ENCODE measurements at regions not wholly inside any gene's neighbourhood (a gene's known extent, or its start where the extent isn't known, plus 50 kb on each side); places are given as distances from the start of the nearest gene placed in this dataset.
"Not testable (repeated sequence)": the region's sequence is repeated elsewhere in the genome, so short reads cannot be mapped to it uniquely, and the experiment has no call there.

DNA sequence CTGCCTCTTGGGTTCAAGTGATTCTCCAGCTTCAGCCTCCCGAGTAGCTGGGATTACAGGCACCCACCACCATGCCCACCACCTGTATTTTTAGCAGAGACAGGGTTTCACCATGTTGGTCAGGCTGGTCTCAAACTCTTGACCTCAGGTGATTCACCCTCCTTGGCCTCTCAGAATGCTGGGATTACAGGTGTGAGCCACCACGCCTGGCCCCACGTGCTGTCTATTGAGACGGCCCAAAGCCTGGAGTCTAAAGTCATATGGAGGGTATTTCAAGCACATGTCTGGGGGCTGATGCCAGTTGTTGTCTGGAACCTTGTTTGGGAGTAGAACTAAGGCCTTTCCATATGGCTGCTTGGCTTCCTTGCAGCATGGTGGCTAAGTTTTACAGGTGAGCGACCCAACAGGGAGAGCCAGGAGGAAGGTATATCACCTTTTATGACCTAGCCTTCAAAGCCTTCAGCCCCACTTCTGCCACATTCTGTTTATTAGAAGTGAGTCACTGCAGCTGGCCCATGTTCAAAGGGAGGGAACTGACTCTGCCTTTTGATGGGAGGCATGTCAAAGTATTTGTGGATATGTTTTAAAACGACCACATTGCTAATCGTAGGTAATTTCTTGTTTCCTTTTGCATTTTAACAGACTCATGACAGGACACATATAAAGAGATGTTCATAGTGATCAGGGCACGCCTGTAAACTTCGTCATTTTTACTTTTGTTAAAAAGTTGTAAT, 105.3 kb upstream of the GOLGA6L4 start:
- not testable (repeated sequence) for H3K27me3 ChIP-seq (replicated peaks; ENCODE audit: insufficient read depth, low read length); H3F3A ChIP-seq (ENCODE audit: insufficient read depth, low read length); H3K9me3 ChIP-seq (replicated peaks; ENCODE audit: insufficient read depth, low read length); H4K20me1 ChIP-seq (ENCODE audit: insufficient read depth, low read length); H2AFZ ChIP-seq (ENCODE audit: low read length); H3K4me1 ChIP-seq (ENCODE audit: low read length); DNase-seq; H3K4me2 ChIP-seq (ENCODE audit: low read depth, low read length); H3K9ac ChIP-seq (ENCODE audit: low read length); H3K36me3 ChIP-seq (replicated peaks; ENCODE audit: insufficient read depth, low read length); H3K4me3 ChIP-seq (ENCODE audit: low read length); H3K27ac ChIP-seq (ENCODE audit: low read length); H3K79me2 ChIP-seq (ENCODE audit: low read length); H3K9me2 ChIP-seq (replicated peaks; ENCODE audit: insufficient read depth, low read length)

DNA sequence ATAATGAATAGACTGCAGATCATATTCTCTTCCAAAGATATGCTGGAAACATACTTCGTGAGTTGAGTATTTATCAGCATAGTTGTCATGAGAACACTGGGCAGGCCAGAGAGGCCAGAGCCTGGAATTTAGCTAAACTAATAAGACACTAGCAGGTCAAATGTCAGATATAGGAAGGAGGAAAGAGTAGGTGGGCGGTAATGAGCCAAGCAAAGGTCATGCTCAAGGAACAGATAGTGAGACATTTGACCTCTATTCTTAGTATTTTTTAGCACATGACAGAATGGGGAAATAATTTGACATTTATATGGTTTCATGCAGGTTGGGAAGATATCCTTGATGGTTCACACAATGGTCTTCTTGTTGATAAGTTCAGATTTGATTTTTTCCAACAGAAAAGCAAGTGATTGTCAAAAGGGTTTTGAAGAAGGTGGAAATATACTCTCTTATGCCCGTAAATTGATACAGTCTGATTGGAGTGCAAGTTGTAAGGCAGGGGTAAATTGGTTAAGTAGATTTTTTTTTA, 99.6 kb upstream of the GOLGA6L4 start:
- not testable (repeated sequence) for DNase-seq; H3K9ac ChIP-seq (ENCODE audit: low read length)

DNA sequence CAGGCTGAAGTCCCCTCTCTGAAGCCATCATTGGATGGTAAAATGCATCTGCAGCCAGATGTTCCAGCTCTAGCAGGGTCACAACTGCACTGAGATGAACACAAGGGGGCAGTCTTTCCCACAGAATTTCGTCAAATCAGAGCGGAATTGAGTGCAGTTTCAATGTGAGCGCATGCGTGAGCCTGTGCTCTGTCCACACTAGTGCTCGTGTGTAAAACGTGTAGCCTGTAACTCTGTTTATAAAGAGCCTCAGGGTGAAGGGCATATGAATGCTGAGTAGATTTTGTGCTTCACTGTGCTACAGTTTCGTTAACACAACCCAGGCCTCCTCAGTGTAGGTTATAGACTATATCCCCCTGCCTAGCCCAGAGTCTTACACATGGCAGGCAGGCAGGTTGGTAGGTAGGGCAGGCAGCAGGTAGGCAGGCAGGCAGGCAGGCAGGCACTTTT, 92.7 kb upstream of the GOLGA6L4 start:
- H3K79me2 ChIP-seq (ENCODE audit: low read length): no peaks in the 10 kb centered on the region
- H3F3A ChIP-seq (ENCODE audit: insufficient read depth, low read length): no peaks in the 10 kb centered on the region
- H3K9me2 ChIP-seq (replicated peaks; ENCODE audit: insufficient read depth, low read length): no peaks in the 10 kb centered on the region
- H3K4me3 ChIP-seq (ENCODE audit: low read length): peak overlapping the region; percentile 49
- no peak for TF ChIP-seq EZH2 (optimal IDR thresholded peaks at IDR 0.05; ENCODE audit: low read depth, low read length)
- TF ChIP-seq EZH2phosphoT487 (IDR thresholded peaks at IDR 0.05; ENCODE audit: low read length): no peak
- TF ChIP-seq, protein P1, sequence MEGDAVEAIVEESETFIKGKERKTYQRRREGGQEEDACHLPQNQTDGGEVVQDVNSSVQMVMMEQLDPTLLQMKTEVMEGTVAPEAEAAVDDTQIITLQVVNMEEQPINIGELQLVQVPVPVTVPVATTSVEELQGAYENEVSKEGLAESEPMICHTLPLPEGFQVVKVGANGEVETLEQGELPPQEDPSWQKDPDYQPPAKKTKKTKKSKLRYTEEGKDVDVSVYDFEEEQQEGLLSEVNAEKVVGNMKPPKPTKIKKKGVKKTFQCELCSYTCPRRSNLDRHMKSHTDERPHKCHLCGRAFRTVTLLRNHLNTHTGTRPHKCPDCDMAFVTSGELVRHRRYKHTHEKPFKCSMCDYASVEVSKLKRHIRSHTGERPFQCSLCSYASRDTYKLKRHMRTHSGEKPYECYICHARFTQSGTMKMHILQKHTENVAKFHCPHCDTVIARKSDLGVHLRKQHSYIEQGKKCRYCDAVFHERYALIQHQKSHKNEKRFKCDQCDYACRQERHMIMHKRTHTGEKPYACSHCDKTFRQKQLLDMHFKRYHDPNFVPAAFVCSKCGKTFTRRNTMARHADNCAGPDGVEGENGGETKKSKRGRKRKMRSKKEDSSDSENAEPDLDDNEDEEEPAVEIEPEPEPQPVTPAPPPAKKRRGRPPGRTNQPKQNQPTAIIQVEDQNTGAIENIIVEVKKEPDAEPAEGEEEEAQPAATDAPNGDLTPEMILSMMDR (IDR thresholded peaks at IDR 0.05; ENCODE audit: low read length): peak; percentile 78
- peak overlapping the region; percentile 78; the same call in 1 of the 2 replicates for H3K4me2 ChIP-seq (ENCODE audit: low read depth, low read length)
- no peaks in the 10 kb centered on the region for H4K20me1 ChIP-seq (ENCODE audit: insufficient read depth, low read length)
- peak overlapping the region; percentile 78 for H2AFZ ChIP-seq (ENCODE audit: low read length)
- no peak overlapping the region for H3K27ac ChIP-seq (ENCODE audit: low read length)
- H3K9me3 ChIP-seq (replicated peaks; ENCODE audit: insufficient read depth, low read length): no peaks in the 10 kb centered on the region
- no peaks in the 10 kb centered on the region for H3K4me1 ChIP-seq (ENCODE audit: low read length)
- peak; percentile 88 for DNase-seq
- H3K9ac ChIP-seq (ENCODE audit: low read length): peak overlapping the region; percentile 27; the same call in 1 of the 2 replicates
- H3K36me3 ChIP-seq (replicated peaks; ENCODE audit: insufficient read depth, low read length): no peaks in the 10 kb centered on the region
- H3K27me3 ChIP-seq (replicated peaks; ENCODE audit: insufficient read depth, low read length): no peaks in the 10 kb centered on the region

More for the DNA sequence above, 99.6 kb upstream of the GOLGA6L4 start:
- not testable (repeated sequence) for H3K9me3 ChIP-seq (replicated peaks; ENCODE audit: insufficient read depth, low read length); H3K4me3 ChIP-seq (ENCODE audit: low read length); H3K27me3 ChIP-seq (replicated peaks; ENCODE audit: insufficient read depth, low read length); H3K4me1 ChIP-seq (ENCODE audit: low read length); H3K4me2 ChIP-seq (ENCODE audit: low read depth, low read length); H3K9me2 ChIP-seq (replicated peaks; ENCODE audit: insufficient read depth, low read length); H4K20me1 ChIP-seq (ENCODE audit: insufficient read depth, low read length); H3K36me3 ChIP-seq (replicated peaks; ENCODE audit: insufficient read depth, low read length); H3K79me2 ChIP-seq (ENCODE audit: low read length); H3F3A ChIP-seq (ENCODE audit: insufficient read depth, low read length); H3K27ac ChIP-seq (ENCODE audit: low read length); H2AFZ ChIP-seq (ENCODE audit: low read length)

DNA sequence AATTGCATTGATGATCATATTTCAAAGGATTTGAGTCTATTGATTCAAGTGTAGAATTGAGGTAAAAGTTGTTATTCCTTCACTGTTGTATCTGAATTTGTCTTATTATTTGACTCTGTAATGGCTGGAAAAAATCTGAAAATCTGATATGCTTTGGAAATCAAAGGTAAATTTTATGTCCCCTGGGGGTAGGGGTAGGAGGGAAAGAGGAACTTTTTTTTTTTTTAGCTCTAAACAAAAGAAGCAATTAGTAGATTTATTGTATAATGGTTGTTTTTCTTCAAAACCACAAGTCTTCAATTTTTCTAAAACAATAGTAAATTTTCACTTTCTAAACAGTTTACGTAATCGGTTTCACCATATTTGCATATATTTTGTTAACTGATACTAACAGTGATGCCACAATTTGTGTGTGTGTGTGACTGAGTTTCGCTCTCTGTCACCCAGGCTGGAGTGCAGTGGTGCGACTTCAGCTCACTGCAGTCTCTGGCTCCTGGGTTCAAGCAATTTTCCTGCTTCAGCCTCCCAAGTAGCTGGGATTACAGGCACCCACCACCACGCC, 91.7 kb upstream of the GOLGA6L4 start:
- Histone ChIP-seq H3K4me3 (ENCODE audit: low read length) (no peak overlapping the region), H3F3A (ENCODE audit: insufficient read depth, low read length) (no peaks in the 10 kb centered on the region), H3K36me3 (replicated peaks; ENCODE audit: insufficient read depth, low read length) (no peaks in the 10 kb centered on the region), H3K27me3 (replicated peaks; ENCODE audit: insufficient read depth, low read length) (no peaks in the 10 kb centered on the region), H2AFZ (ENCODE audit: low read length) (no peak overlapping the region), H4K20me1 (ENCODE audit: insufficient read depth, low read length) (no peaks in the 10 kb centered on the region), H3K79me2 (ENCODE audit: low read length) (no peaks in the 10 kb centered on the region), H3K9me3 (replicated peaks; ENCODE audit: insufficient read depth, low read length) (no peaks in the 10 kb centered on the region), H3K9me2 (replicated peaks; ENCODE audit: insufficient read depth, low read length) (no peaks in the 10 kb centered on the region), H3K4me2 (ENCODE audit: low read depth, low read length) (no peak overlapping the region), H3K9ac (ENCODE audit: low read length) (no peak overlapping the region), H3K4me1 (ENCODE audit: low read length) (no peaks in the 10 kb centered on the region), H3K27ac (ENCODE audit: low read length) (no peak overlapping the region)
- no peak for DNase-seq
- TF ChIP-seq EZH2 (optimal IDR thresholded peaks at IDR 0.05; ENCODE audit: low read depth, low read length) (no peak), EZH2phosphoT487 (IDR thresholded peaks at IDR 0.05; ENCODE audit: low read length) (no peak)
- TF ChIP-seq, protein P1 (IDR thresholded peaks at IDR 0.05; ENCODE audit: low read length): no peak

DNA sequence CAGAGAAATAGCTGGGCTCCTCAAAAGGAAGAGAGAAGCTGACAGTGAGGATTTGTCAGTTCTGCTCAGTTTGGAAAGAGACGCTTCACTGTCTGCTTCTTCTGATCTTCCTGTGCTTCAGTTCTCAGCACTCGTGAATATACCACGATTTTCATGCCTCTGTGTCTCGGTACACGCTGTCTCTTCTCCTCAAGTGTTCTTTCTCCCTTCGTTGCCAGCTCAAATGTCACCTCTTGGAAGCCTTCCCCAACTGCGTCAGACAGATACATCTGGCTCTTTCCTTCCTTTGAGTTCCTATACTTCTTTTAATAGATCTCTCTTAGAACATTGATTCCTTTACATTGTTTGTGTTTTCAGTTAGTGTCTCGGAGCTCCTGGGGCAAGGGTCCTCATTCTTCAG, 90.6 kb upstream of the GOLGA6L4 start:
- not testable (repeated sequence) for H4K20me1 ChIP-seq (ENCODE audit: insufficient read depth, low read length); H3K4me2 ChIP-seq (ENCODE audit: low read depth, low read length); H3K79me2 ChIP-seq (ENCODE audit: low read length); H3K9ac ChIP-seq (ENCODE audit: low read length); H3K4me1 ChIP-seq (ENCODE audit: low read length); H3K9me2 ChIP-seq (replicated peaks; ENCODE audit: insufficient read depth, low read length); H2AFZ ChIP-seq (ENCODE audit: low read length); DNase-seq; H3K9me3 ChIP-seq (replicated peaks; ENCODE audit: insufficient read depth, low read length); H3K36me3 ChIP-seq (replicated peaks; ENCODE audit: insufficient read depth, low read length); H3K4me3 ChIP-seq (ENCODE audit: low read length); H3F3A ChIP-seq (ENCODE audit: insufficient read depth, low read length); H3K27ac ChIP-seq (ENCODE audit: low read length); H3K27me3 ChIP-seq (replicated peaks; ENCODE audit: insufficient read depth, low read length)

DNA sequence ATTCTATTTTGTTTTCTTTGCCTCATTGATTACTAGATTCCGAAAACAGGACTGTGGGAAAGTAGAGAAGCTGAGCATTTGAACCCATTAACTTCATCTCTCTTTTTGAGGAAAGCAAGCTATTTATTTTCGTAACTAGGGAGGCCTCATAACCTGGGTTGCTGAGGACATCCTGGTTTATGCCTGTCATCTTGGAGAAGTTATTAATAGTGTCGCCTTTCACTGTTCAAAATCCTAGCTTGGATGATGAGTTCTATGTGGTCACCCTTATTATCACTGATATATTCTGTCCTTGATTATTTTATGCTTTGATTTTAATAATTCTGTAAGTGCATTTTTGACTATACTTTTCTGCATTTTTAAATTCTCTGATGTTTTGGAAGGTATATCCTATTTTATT, 89.3 kb upstream of the GOLGA6L4 start:
- H3K36me3 ChIP-seq (replicated peaks; ENCODE audit: insufficient read depth, low read length); H3K27me3 ChIP-seq (replicated peaks; ENCODE audit: insufficient read depth, low read length); H4K20me1 ChIP-seq (ENCODE audit: insufficient read depth, low read length); H3K9me2 ChIP-seq (replicated peaks; ENCODE audit: insufficient read depth, low read length); H3K9me3 ChIP-seq (replicated peaks; ENCODE audit: insufficient read depth, low read length); H3K4me3 ChIP-seq (ENCODE audit: low read length); H3K27ac ChIP-seq (ENCODE audit: low read length); H3K4me1 ChIP-seq (ENCODE audit: low read length); H3F3A ChIP-seq (ENCODE audit: insufficient read depth, low read length); H3K9ac ChIP-seq (ENCODE audit: low read length); H3K79me2 ChIP-seq (ENCODE audit: low read length); DNase-seq; H3K4me2 ChIP-seq (ENCODE audit: low read depth, low read length); H2AFZ ChIP-seq (ENCODE audit: low read length): not testable (repeated sequence)

Data from MM.1S (cell line).